ENCODE measurements at regions not wholly inside any gene's neighbourhood (a gene's known extent, or its start where the extent isn't known, plus 50 kb on each side); places are given as distances from the start of the nearest gene placed in this dataset.

GRCh38 chr5:118366429-118366828, 621.9 kb downstream of the DTWD2 start:
- no peak for TF ChIP-seq CTCF (IDR thresholded peaks at IDR 0.05 in 8 of 11, conservative IDR thresholded peaks at IDR 0.05 in 3 of 11)
- no peak for TF ChIP-seq POLR2A (IDR thresholded peaks at IDR 0.05)

All from spleen (tissue), 7 donors.